ENCODE measurements at regions not wholly inside any gene's neighbourhood (a gene's known extent, or its start where the extent isn't known, plus 50 kb on each side); places are given as distances from the start of the nearest gene placed in this dataset.

DNA sequence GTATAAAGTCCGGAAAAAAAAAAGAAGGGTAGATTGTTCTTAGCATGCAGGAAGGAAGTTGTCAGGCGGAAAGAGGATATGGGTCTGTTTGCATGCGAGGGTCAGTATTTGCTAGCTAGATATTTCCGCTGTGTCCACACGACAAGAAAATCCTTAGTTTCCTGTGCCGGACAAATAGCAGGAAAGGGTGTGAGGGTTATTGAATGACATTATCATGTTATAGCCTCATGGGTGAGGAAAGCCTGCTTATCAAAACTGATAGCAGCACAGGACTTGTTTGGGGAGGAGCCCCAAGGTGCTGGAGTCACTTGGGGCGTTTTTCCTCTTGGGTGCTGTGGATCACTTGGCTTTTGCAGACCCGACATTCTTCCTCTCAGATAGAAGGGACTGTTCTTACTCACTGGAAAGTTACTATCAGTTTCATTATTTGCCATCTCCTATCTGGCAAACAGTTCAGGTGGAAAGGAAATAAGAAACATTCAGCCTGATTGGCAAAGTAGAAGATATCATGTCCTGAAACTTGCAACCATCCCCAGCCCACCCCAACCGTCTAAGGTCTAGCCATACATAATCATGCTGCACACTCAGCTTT, 127.2 kb upstream of the DPH6 start:
- no peak overlapping the region for H3K27ac ChIP-seq
- H3K9me3 ChIP-seq = no peaks in the 10 kb centered on the region
- DNase-seq (ENCODE audit: low read depth in 1 of 2, low spot score in 1 of 2) = no peak
- TF ChIP-seq, protein P1, sequence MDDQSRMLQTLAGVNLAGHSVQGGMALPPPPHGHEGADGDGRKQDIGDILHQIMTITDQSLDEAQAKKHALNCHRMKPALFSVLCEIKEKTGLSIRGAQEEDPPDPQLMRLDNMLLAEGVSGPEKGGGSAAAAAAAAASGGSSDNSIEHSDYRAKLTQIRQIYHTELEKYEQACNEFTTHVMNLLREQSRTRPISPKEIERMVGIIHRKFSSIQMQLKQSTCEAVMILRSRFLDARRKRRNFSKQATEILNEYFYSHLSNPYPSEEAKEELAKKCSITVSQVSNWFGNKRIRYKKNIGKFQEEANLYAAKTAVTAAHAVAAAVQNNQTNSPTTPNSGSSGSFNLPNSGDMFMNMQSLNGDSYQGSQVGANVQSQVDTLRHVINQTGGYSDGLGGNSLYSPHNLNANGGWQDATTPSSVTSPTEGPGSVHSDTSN (IDR thresholded peaks at IDR 0.05) = no peak
- TF ChIP-seq, protein P2, sequence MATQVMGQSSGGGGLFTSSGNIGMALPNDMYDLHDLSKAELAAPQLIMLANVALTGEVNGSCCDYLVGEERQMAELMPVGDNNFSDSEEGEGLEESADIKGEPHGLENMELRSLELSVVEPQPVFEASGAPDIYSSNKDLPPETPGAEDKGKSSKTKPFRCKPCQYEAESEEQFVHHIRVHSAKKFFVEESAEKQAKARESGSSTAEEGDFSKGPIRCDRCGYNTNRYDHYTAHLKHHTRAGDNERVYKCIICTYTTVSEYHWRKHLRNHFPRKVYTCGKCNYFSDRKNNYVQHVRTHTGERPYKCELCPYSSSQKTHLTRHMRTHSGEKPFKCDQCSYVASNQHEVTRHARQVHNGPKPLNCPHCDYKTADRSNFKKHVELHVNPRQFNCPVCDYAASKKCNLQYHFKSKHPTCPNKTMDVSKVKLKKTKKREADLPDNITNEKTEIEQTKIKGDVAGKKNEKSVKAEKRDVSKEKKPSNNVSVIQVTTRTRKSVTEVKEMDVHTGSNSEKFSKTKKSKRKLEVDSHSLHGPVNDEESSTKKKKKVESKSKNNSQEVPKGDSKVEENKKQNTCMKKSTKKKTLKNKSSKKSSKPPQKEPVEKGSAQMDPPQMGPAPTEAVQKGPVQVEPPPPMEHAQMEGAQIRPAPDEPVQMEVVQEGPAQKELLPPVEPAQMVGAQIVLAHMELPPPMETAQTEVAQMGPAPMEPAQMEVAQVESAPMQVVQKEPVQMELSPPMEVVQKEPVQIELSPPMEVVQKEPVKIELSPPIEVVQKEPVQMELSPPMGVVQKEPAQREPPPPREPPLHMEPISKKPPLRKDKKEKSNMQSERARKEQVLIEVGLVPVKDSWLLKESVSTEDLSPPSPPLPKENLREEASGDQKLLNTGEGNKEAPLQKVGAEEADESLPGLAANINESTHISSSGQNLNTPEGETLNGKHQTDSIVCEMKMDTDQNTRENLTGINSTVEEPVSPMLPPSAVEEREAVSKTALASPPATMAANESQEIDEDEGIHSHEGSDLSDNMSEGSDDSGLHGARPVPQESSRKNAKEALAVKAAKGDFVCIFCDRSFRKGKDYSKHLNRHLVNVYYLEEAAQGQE (IDR thresholded peaks at IDR 0.05) = no peak
- TF ChIP-seq NR3C1 (IDR thresholded peaks at IDR 0.05) (no peak), POLR2AphosphoS2 (conservative IDR thresholded peaks at IDR 0.05; ENCODE audit: low read length) (no peak), MAFK (IDR thresholded peaks at IDR 0.05; ENCODE audit: partially characterized antibody) (no peak), ZC3H11A (IDR thresholded peaks at IDR 0.05) (no peak), MYC (IDR thresholded peaks at IDR 0.05; ENCODE audit: borderline replicate concordance, low read length) (no peak), ESRRA (IDR thresholded peaks at IDR 0.05; ENCODE audit: borderline replicate concordance, low read length) (no peak), HOXA7 (CRISPR knock-in tag; IDR thresholded peaks at IDR 0.05) (no peak), CHD4 (IDR thresholded peaks at IDR 0.05; ENCODE audit: borderline replicate concordance) (no peak), BHLHE40 (IDR thresholded peaks at IDR 0.05; ENCODE audit: low read depth, low read length) (no peak)
- TF ChIP-seq, protein P3, sequence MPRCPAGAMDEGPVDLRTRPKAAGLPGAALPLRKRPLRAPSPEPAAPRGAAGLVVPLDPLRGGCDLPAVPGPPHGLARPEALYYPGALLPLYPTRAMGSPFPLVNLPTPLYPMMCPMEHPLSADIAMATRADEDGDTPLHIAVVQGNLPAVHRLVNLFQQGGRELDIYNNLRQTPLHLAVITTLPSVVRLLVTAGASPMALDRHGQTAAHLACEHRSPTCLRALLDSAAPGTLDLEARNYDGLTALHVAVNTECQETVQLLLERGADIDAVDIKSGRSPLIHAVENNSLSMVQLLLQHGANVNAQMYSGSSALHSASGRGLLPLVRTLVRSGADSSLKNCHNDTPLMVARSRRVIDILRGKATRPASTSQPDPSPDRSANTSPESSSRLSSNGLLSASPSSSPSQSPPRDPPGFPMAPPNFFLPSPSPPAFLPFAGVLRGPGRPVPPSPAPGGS (IDR thresholded peaks at IDR 0.05) = no peak
- TF ChIP-seq, protein P4, sequence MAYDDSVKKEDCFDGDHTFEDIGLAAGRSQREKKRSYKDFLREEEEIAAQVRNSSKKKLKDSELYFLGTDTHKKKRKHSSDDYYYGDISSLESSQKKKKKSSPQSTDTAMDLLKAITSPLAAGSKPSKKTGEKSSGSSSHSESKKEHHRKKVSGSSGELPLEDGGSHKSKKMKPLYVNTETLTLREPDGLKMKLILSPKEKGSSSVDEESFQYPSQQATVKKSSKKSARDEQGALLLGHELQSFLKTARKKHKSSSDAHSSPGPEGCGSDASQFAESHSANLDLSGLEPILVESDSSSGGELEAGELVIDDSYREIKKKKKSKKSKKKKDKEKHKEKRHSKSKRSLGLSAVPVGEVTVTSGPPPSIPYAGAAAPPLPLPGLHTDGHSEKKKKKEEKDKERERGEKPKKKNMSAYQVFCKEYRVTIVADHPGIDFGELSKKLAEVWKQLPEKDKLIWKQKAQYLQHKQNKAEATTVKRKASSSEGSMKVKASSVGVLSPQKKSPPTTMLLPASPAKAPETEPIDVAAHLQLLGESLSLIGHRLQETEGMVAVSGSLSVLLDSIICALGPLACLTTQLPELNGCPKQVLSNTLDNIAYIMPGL (CRISPR knock-in tag; IDR thresholded peaks at IDR 0.05; ENCODE audit: borderline replicate concordance) = no peak
- no peak for ATAC-seq
- no peak overlapping the region for H3K4me2 ChIP-seq
- ChIA-PET POLR2A (no interaction called here), CTCF (no interaction called here)
- no peak for FAIRE-seq
- WGBS (ENCODE audit: missing lambda C conversion rate) = 74% methylated on average over 9 of the region's 9 CpGs
- H3K4me3 ChIP-seq = no peak overlapping the region
- H3K4me1 ChIP-seq = no peaks in the 10 kb centered on the region

DNA sequence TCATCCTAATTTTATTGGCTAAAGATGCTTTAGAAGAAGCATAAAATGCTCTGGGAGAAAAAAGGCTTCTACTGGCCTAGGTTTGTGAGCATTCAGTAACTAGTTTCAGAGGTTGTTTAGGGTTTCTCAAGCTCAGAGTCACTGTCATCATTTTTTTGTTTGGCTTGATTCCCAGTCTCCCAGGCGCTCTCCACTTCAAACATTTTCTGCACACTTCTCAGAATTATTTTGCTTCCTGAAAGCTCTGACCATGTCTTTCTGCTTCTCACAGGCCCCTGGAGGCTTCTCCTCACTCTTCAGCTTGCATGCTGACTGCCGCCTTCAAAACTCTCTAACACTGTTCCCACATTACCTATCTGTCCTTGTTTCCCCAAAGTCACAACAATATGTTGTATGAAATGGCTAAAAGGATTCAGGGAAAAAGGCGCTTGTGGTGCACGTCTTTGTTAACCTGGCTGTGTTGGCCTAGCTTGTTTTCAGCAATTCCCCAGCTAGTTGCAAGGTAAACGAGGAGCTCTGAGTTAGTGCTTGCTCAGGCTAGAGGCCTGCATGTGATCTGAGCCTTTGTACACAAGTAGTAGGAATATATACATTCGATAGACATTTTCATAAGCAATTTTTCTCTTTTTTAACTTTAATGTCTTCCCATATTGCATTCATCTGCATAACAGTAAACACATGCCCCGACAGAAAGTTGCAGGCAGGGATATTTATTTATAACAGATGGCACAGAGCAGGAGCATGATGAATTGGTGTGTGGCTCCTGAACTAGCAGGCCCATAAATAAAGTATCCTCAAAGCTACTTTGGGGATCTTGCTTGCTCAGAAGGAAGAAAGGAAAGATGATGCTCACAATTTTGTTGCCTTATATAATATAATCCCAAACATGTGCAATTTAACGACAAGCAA, 129.2 kb upstream of the DPH6 start:
- CTCF ChIA-PET = no interaction called here
- no peak for FAIRE-seq
- H3K4me1 ChIP-seq = no peaks in the 10 kb centered on the region
- H3K4me3 ChIP-seq = no peak overlapping the region
- POLR2A ChIA-PET = no interaction called here
- H3K9me3 ChIP-seq = no peaks in the 10 kb centered on the region
- H3K27ac ChIP-seq = no peak overlapping the region
- TF ChIP-seq BHLHE40 (IDR thresholded peaks at IDR 0.05; ENCODE audit: low read depth, low read length) (no peak), PHF8 (IDR thresholded peaks at IDR 0.05; ENCODE audit: borderline replicate concordance, low read depth) (no peak), GATA3 (IDR thresholded peaks at IDR 0.05; ENCODE audit: borderline replicate concordance) (no peak), MYC (IDR thresholded peaks at IDR 0.05; ENCODE audit: borderline replicate concordance, low read length) (no peak), NPAS2 (CRISPR knock-in tag; IDR thresholded peaks at IDR 0.05; ENCODE audit: borderline replicate concordance) (no peak), ZNF302 (CRISPR knock-in tag; IDR thresholded peaks at IDR 0.05) (no peak), RARB (CRISPR knock-in tag; IDR thresholded peaks at IDR 0.05) (no peak), ZFP36 (IDR thresholded peaks at IDR 0.05; ENCODE audit: borderline replicate concordance, partially characterized antibody) (no peak)
- TF ChIP-seq, protein P5, sequence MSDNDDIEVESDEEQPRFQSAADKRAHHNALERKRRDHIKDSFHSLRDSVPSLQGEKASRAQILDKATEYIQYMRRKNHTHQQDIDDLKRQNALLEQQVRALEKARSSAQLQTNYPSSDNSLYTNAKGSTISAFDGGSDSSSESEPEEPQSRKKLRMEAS (IDR thresholded peaks at IDR 0.05) = no peak
- ATAC-seq = no peak
- WGBS (ENCODE audit: missing lambda C conversion rate) = 71% methylated on average over 8 of the region's 8 CpGs
- DNase-seq (ENCODE audit: low read depth in 1 of 2, low spot score in 1 of 2) = no peak
- no peak overlapping the region for H3K4me2 ChIP-seq
